ENCODE measurements at regions not wholly inside any gene's neighbourhood (a gene's known extent, or its start where the extent isn't known, plus 50 kb on each side); places are given as distances from the start of the nearest gene placed in this dataset.

- no peak for DNase-seq
Measured at GRCh38 chr1:30417001-30417700, 306.2 kb downstream of the MATN1 start.

DNA sequence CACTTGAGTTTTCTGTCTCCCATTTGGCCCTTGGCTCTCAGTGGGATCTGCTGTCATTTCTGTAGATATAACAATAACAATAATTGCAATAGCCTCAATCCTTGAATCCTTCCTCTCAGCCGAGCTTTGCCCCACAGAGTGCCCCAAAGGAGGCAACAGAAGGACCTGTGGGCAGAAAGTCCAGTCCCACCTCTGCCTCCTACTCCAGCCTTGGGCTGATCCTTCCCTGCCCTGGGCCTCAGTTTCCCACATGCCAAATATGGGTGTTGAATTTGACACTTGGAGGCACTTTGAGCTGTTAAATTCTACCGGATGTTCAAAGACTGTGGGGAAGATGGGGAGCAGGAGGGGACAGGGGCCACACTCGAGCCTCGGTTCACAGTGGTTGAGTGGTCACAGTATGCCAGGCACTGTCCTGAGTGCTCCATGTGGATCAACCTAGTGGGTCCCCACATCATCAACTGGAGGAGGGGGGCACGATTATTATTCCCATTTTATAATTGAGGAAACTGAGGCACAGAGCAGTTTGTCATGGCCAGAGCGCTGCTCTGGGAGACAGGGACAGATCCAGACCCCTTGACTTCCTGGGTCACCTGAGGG lies 307.1 kb downstream of the MATN1 start:
- no peak for DNase-seq

DNA sequence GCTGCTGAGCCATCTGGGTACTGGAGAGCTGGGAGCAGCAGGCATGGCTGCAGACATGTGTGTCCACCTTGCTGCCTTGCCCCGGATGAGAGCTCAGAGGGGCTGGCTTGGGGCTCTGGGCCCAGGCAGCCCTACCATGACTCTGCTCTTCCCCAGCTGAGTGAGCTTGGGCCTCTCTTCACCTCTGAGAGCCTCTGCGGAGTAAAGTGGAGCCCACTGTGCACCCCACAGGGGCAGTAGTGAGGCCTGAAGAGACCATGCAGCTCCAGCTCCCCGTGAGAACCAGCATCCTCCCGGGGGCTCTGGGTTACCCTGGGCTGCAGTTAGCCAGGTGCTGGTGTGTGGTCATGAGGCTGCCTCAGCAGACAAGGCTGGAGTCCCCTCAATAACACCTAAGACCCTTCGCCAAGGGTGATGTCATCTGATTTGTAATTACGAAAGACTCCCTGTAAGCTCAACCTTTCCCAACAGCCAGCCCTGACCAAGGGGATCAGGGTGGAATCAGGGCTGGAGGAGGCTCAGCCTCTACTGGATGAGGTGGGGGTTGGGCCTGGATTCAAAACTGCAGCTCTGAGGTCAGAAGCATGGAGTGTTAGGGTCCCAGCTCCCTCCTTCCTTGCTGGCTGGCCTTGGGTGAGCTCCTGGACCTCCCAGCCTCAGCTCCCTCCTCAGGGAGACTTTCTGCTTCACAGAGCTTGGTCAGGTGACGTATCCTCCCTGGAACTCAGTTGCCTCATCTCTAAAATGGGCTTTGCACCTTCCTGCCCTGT lies 308.0 kb downstream of the MATN1 start:
- DNase-seq = no peak

DNA sequence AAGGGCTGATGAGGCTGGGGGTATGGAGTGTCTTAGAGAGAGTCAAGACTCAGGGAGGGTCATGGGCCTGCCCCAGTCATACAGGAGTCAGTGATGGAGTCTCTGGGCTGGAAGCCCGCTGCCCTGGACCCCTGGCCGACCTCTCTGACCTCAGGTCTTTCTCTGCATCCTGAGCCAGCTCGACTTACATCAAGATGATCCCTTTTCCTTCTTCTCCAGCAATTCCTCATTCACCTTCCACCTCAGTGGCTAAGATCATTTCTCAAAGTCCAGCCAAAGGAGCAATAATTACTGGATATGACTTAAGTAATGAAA lies 308.6 kb downstream of the MATN1 start:
- DNase-seq = no peak

- DNase-seq = no peak
Measured at GRCh38 chr1:30414086-30414850, 309.1 kb downstream of the MATN1 start.

DNA sequence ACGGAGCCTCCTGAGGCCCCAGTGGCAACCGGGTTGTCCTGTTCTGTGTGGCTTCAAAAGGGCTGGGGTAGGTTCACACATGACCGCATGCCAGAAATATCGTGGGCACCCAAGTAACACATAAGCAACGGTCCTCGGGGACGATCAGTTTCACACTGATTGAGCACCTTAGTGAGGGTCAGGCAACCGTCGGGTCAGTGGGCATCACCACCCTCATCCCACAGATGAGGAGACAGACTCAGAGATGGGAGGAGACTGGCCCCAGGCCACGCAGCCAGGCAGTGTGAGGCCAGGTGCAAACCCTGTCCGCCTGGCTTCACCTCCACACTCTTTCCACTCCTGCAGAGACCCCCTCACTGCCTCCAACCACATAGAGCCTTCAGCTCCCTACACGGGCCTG lies 309.8 kb downstream of the MATN1 start:
- no peak for DNase-seq

DNA sequence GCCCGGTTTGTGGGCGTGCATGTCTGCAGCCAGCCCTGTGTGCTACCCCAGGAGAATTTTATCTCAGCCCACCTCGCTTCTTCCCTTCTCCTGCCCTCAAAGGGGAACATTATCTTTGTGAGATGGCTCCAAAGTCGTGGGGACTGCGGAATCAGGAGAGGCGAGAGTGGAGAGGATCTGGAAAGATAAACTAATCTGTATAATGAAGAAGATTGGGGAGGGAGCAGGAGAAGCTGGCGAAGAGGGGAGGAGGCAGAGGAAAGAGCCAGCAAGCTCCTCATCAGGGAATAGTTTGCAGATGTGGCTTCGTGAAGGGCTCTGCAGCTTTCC lies 310.3 kb downstream of the MATN1 start:
- DNase-seq = no peak

GRCh38 chr1:30412241-30413110 lies 310.9 kb downstream of the MATN1 start:
- no peak for DNase-seq

DNA sequence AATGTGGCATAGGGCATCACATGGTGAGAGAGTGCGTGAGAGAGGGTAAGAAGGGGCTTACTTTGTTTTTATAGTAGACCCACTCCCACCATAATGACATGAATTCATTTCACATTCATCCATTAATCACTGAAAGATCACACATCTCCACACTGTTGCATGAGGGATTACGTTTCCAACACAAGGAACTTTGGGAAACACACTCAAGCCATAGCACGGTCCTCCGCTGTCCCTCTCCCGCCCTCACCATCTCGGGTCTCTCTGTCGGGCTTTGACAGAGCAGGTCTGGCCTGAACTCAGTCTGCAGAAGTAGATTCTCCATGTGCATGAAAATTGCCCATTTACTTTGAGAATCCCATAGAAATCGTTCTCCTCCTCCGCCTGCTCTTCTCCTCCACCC lies 312.2 kb downstream of the MATN1 start:
- no peak for DNase-seq

DNA sequence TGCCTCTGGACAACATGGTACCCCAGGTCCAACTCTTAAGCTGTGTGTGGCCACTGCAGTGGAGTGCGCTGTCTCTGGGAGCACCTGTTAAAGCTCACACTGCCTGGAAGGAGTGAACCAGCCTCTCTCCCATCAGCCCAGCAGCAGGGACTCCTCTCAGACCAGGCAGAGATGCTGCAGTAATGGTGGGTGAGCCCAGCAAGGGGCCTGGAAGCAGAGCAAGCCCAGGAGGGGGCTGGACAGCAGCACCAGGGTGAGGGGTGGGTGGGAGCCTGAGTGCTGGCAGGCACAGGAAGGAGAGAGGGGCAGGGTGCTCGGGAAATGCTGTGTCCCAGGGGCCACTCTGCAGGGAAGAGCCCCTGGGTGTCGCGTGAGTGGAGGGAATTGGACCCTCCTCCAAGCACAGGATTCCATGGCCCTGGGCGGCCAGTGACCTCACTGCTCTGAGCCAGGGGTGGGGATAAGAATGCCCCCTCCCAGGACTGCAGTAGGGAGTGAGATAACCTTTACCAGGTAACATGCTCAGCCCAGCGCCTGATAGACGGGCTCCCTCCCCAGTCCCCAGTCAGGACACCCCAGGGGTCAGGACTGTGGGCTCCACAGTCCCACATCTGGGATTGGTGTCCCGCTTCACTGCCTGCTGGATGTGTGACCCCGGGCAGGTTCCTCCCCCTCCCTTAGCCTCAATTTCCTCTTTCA lies 313.1 kb downstream of the MATN1 start:
- DNase-seq = no peak

DNA sequence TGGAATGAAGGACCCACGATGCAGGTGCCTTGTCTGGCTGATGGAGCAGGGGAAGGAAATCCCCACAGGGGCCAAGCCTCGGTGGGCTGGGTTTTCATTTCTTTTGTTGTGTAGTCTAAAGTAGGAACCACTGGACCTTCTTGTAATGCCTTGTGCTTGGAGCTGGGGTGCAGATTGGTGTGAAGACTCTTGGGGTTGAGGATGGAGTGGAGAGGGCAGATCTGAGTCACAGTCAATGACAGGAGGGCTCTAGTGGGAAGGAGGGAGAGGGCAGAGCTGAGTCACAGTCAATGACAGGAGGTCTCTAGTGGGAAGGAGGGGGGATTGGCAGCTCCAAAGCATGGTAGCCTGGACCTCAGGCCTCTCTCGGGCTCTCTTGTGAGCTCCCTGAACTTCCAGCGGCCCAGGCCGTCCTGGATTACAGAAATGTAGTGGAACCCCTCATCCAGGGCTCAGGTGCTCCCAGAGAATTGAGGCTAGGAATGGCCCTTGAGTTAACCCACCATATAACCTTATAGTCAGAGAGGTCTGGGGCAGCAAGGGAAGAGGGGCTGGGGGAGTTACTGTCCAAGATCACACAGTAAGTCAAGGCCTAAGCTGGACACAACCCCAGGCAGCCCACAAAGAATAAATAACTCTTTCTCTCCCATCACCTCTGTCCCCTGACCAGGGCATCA lies 313.8 kb downstream of the MATN1 start:
- no peak for DNase-seq

GRCh38 chr1:30407865-30408580 lies 315.4 kb downstream of the MATN1 start:
- peak; percentile 63 for DNase-seq

GRCh38 chr1:30406996-30407864 lies 316.2 kb downstream of the MATN1 start:
- DNase-seq = peak; percentile 60

DNA sequence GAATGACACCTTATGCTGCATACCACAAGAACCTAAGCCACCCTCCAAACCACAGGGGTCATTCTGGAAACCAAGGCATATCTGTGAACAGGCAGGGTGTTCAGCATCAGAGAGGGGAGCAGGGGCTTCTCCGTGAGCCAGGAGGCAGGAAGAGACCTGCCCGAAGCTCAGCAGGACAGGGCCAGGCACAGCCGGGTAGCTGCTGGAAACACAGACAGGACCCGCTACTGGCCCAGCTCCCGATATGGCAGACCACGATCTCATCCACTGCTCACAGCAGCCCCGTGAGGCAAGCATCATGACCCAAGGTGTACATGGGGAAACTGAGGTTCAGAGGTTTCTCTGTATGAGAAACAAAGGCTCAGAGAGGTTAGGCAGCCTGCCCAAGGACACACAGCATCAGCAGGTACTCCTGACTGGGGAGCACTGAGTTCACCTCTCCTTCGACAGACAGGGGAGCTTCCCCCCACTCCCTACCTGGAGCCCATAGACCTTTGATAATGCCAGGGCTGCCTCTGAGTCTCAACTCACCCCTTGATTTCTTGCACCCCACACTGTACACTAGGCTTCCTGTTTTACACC lies 317.7 kb downstream of the MATN1 start:
- no peak for DNase-seq

- DNase-seq = no peak
Measured at GRCh38 chr1:30405081-30405480, 318.3 kb downstream of the MATN1 start.

GRCh38 chr1:30404341-30404740 lies 319.0 kb downstream of the MATN1 start:
- no peak for DNase-seq

DNA sequence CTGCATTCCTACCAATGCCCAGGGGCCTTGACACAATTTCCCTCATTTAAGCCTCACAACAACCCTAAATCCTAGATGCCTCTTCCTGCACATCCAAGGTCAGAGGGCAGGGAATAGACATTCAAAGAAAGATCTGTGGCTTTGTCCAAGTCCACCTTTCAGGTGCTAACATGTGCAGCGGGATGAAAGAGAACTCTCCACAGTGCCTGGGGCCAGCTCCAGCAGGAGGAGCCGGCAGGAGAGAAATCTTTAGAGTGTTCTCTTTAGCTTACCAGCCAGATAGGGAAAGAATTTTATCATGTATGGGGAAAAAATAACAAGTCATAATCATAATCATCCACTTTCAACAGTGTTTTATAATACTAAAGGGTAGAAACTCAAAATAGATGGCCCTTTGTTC lies 319.7 kb downstream of the MATN1 start:
- no peak for DNase-seq

DNA sequence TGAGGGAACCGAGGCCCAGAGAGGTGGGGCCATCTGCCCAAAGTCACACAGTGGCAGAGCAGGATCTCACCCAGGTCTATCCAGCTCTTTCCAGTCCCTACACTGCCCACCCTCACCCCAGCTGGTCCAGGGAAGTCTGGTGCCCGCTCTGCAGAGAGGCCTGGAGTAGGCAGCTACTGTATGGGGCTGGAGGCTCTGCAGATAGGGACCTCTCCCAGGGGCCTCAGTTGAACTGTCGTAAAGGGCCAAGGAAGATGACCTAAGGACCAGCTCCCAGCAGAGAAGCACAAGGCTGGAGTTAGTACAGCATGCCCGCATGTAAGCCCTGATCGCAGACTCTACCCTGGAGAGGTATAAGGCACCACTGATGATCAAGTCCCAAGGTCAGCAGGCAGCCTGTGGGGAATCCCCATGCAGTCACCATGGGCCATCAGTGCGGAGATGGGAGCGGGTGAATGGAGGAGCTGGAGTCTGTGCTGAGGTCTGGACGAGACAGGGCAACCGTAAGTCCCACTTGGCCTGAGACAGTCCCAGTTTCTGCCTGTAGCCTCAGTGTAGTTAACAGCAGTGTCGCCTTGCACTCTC lies 320.2 kb downstream of the MATN1 start:
- no peak for DNase-seq

- no peak for DNase-seq
Measured at GRCh38 chr1:30402031-30402430, 321.4 kb downstream of the MATN1 start.
